Fibroblast of skin of right quadriceps (primary cell): ENCODE measurements at regions not wholly inside any gene's neighbourhood (a gene's known extent, or its start where the extent isn't known, plus 50 kb on each side); places are given as distances from the start of the nearest gene placed in this dataset.
A peak's percentile ranks its signal among the peaks of the same experiment; 100 is the strongest.
"Not testable (repeated sequence)": the region's sequence is repeated elsewhere in the genome, so short reads cannot be mapped to it uniquely, and the experiment has no call there.

Source experiments
- DNase-seq: peaks from one replicate; pipeline ENCODE4 v3.0.0-alpha.2; 2013

DNA sequence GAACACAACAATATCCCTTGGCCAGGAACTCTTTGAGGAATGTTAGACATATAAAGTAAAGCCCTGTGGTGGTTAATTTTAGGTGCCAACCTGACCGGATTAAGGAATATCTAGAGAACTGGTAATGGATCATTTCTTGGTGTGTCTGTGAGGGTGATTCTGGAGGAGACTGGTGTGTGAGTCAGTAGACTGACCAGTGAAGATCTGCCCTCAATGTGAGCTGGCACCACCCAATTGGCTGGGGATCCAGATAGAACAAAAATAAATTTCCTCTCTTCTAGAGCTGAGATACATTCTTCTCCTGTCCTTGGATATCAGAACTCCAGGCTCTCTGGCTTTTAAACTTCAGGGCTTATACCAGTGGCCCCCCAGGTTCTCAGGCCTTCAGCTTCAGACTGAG, 56.2 kb upstream of the TNPO1 start:
- DNase-seq, result no peak

DNA sequence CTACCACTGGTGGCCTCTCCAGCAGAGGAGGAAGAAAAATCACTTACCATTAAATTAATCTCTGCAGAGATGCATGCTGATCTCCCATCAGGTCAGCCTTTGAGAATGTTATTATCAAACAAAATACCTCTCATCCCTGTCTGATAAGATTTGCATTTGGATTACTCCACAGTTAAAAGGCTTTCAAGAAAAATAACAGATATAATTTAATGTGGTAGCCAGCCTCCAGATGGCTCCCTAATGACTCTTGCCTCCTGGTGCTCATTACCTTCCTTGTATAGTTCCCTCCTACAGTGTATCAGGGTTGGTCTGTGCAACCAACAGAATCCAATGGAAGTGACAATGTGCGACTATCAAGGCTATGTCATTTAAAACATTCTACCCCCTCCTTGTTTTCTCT, 63.6 kb upstream of the TNPO1 start:
- no peak for DNase-seq

DNA sequence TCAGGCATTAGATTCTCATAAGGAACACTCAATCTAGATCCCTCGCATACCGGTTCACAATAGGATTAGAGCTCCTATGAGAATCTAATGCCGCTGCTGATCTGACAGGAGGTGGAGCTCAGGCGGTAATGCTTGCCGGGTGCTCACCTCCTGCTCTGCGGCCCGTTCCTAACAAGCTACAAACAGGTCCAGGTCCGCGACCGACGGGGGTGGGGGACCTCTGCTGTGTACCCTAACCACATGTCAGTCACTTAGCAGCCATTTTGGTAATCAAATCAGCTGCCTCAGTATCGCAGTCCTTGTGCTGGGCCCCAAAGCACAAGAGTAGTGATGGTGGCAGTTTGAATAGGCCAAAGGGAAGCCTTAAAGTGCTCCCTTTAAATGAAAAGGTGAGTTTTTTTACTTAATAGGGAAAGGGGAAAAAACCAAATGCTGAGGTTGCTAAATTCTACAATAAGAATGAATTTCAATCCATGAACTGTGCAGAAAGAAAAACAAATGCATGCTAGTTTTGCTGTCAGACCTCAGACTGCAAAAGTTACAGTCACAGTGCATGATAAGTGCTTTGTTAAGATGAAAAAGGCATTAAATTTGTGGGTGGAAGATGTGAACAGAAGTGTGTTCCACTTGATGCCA, 67.0 kb upstream of the TNPO1 start:
- DNase-seq, result no peak

DNA sequence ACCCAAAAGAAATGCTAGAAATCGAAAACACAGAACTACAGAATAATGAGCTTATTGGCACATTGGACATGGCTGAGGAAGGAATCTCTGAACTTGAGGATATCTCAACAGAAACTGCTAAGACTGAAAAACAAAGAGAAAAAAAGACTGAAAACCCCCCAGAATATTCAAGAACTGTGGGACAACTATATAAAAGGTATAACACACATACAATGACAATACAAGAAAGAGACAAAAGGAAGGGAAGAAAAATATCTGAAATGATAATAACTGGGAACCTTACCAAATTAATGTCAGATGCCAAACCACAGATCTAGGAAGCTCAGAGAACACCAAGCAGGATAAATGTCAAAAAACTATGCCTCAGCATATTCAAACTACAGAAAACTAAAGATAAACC, 68.6 kb upstream of the TNPO1 start:
- no peak for DNase-seq

DNA sequence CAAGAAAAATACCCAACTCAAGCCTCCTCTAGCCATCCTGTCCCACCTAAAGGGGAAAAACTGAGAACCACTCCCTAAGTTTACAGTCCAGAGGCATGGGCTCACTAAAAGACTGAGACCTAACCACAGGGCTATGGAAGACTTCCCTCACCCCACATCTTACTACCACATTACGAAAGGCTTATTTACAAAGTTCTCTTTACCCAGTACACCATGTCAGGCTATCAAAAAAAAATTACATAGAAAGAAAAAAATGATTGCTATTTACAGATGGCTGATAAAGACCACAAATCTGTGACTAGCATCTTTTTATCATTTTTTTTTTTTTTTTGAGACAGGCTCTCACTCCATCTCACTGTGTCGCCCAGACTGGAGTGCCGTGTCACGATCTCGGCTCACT, 69.7 kb upstream of the TNPO1 start:
- DNase-seq, result peak; percentile 37

DNA sequence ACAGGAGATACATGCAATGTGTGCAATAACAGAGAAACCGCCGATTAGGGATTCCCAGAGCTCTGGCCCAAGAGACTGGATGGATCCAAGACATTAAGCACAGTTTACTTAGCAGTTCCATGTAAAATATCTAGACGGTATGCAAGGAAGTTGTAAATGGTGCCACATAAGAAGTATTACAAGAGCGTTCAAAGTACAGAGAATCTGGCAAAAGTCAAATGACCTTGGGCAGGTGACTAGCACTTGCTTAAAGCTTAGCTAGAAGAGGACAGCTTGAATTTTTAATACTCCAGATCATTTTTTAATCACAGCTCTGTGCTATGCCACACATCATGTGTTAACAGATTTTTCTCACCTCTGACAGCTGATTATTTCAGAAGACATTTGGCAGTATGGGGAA, 72.3 kb upstream of the TNPO1 start:
- DNase-seq, result no peak

DNA sequence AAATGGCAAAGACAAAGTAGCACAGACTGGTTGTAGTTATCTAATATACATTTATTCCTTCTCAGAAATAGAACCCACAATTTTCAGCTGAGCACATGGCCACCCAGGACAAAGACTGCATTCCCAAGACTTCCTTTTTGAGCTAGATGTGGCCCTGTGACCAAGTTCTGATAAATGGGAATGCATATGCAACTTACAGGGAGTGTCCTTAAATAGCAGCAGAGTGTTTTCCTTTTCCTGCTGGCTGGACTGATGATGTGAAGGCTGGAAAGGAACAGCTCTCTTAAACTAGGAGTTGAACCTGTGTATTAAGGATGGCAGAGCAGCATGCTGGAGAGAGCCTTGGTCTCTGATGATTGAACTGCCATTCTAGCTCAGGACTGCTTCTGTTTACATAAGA, 74.7 kb upstream of the TNPO1 start:
- no peak for DNase-seq

DNA sequence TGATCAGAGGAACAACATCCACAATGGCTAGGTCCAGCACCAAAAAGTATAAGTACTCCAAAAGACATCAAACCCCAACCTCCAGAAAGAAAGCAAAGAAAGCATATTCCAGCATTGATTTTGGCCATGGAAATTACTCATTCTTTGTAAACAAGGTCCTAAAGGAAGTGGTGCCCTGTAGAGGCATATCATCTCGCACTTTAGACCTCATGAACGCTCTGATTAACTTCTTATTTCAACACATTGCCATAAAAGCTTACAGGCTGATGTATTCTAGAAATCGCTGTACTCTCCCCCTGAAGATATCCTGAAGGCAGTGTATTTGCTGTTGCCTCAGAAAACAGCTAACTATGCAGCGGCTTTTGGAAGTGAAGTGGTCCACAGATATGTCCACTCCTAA, 82.7 kb upstream of the TNPO1 start:
- DNase-seq, result no peak

DNA sequence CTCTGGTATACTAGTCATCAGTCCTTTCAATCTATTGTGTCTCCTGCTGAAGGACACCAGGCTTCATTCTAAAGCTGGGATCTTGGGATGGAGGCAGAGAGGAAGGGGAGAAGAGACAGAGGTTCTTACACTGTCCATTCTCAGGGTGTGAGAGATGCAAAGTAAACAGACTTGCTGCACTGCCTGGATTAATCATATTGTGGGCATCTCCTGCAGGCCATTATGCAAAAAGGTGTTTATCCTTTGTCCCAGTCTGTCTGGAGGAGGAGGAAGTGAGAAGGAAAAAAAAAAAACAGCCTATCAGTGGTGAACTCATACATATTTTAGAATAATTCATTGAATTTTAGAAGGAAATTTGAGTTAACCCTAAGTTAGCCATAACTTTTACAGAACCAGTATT, 92.9 kb upstream of the TNPO1 start:
- no peak for DNase-seq

DNA sequence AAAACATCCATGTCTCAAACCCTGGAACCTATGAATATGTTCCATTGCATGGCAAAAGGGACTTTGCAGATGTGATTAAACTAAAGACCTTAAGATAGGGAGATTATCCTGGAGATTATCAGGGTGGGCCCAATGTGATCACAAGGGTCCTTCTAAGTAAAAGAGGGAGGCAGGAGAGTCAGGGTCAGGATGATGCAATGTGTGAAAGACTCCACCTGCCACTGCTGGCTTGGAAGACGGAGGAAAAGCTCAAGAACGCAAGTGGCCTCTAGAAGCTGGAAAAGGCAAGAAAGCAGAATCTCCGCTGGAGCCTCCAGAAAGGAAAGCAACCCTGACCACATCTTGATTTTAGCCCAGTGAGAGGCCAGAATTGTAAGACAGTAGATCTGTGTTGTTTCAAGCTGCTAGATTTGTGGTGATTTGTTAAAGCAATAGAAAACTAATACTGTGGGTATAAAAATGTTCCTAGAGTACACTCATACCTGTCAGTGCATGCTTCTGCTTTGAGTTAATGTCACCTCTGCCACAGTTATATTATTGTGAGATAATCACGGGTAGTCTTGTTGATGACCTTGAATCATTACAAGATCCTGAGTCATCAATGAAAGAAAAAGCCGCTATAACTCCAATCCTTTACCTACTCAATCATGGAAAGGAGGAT, 93.5 kb upstream of the TNPO1 start:
- no peak for DNase-seq

DNA sequence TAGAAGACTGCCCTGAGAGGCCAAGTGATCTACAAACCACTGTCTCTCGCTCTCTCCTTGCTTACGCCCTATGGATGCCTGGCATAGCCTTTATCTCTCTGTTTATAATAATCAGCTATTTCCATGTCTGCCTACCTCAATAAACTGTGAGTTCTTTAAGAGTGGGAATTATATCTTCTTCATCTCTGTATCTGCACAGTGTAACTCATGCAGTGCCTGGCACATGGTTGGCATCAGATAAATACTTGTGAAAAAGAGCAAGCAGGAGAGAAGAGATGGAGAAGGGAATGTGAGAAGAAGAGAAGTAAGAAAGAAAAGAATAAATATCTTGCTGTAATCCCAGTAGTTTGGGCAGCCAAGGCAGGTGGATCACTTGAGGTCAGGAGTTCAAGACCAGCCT, 94.6 kb upstream of the TNPO1 start:
- DNase-seq, result no peak

DNA sequence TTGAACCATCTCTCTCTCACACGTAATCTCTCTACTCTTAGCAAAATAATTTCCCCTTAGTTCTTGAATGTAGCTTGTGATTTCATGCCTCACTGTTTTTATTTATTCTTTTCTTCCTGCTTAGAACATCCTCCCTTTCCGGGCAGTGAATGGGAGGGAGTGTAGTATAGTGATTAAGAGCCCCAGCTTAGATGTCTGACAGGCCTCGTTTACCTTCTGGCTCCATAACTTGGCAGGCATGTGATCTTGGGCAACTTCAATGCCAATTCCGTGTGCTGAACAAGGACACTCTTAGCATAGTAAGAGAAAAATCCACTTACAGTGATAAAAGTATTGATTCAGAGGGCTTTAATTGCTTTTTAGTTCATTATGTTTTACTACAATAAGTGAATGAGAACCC, 96.3 kb upstream of the TNPO1 start:
- DNase-seq, result no peak

DNA sequence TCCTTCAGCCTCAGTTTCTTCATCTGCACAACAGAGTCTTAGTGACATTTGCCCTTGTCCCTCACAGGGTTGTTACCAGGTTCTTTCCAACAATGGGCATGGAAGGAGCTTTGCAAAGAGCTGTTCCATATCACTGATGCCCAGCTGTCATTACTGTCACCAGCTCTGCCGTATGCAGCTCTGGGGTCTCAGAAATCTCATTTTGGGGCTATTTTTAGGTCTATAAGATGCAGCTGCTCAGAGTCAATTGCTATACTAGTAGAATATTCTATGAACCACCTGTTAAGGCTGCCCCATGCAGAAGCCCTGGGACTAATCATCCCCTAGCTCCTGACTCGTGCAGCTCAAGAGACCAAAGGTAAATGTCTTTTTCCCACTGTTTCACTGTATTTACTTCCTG, 105.1 kb upstream of the TNPO1 start:
- DNase-seq, result no peak

DNA sequence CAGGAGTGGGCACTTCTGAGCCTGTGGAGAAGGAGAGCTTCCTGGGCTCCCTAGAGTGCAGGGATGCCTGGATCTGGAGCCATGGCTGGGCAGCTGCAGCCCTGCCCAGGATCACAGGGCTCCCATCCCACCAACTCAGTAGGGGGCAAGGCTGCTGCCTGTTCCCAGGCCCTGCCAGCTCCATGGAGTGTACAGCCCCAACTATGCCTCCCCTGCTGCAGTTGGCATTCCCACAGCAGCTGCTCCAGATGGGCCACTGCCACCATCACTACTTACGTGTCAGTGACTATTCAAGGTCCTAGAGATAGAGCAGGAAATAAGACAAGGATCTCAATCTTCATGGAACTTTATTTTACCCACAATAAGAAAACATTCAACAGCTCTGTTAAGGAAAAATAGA, 107.1 kb upstream of the TNPO1 start:
- no peak for DNase-seq

DNA sequence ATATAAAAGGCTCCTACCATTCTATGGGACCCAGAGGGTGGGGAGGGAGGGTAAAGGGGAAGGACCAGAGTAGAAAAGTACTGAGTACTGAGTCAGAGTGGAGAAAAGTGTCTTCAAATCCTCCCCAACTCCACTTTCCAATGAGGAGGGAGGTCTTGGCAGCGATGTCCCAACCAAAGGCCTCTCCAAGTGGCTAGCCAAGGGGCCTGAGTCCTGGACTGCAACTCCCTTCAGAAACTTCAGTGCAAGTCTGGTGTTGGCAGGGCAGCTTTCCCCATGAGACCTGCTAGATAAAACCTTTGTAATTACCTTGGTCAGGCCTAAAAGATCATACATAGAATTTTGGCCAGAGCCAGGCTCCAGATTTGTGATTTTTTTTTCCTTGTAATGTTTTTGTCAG, 111.3 kb upstream of the TNPO1 start:
- DNase-seq, result no peak

DNA sequence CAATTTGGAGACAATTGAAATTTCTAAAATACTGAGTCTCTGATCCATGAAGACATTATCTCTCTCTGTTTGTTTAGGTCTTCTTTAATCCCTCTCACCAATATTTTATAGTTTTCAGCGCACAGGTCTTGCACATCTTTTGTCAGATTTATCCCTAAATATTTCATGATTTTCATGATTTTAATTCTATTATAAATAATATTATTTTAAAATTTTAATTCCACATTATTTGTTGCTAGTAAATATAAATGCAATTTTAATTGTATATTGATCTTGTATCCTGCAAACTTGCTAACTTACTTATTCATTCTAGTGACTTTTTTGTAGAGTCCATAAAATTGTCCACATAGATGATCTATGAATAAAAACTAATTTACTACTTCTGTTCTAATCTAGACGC, 112.6 kb upstream of the TNPO1 start:
- no peak for DNase-seq

DNA sequence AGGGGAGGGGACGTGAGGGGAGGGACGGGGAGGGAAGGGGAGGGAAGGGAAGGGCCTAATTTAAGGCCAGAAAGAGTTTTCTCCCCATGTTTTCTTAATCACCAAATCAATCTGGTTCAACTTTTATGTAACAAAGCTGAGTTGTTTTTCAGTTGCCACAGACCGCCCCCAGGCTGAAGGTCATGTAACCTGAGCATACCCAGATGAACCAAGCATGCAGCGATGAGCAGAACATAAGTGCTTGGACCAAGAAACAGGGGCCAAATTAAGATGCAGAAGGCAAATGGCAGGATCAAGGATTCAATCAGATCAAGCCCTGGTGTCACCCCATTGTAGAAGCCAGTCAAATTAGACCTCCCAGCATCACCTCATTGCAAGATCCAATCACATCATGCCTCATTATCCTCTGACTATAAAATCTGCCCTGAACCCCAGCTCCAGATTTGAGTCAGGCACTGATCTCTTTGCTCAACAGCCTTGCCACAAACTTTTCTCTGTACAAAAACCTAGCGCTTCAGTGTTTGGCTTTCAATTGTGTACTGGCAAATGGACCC, 113.5 kb upstream of the TNPO1 start:
- no peak for DNase-seq

DNA sequence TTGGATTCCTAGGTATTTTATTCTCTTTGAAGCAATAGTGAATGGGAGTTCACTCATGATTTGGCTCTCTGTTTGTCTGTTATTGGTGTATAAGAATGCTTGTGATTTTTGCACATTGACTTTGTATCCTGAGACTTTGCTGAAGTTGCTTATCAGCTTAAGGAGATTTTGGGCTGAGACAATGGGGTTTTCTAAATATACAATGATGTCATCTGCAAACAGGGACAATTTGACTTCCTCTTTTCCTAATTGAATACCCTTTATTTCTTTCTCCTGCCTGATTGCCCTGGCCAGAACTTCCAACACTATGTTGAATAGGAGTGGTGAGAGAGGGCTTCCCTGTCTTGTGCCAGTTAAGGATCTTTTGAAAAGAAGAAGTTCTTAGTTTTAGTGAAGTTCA, 114.4 kb upstream of the TNPO1 start:
- not testable (repeated sequence) for DNase-seq

DNA sequence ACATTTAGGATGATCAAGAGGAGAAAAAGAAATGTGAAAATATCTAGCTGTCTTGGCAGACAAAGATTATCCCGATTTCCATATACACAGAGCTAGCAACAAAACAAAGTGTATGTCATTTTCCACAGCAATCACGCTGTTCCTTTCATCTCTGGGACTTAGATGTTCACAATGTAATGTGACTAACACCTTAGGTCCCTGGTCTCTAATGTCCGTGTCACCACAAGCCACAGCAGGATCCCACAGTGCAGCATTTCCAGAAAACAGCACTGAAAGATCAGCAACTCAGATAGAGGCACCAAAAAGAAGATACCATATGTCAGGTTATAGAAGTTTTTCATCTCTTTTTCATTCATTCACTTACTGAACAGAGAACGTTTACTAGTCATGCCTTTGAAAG, 118.0 kb upstream of the TNPO1 start:
- DNase-seq, result no peak

DNA sequence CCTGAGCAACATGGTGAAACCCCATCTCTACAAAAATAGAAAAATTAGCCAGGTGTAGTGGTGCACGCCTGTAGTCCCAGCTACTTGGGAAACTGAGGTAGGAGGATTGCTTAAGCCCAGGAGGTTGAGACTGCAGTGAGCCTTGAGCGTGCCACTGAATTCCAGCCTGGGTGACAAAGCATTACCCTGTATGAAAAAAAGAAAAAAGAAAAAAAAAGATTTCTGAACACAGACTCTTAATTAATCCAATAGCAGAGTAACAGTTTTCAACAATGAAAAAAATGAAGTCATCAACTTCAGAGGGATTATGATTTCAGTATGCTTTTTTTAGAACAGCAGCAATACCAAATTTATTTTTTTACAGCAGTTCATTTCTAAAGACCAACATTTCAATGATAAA, 118.8 kb upstream of the TNPO1 start:
- DNase-seq, result no peak

DNA sequence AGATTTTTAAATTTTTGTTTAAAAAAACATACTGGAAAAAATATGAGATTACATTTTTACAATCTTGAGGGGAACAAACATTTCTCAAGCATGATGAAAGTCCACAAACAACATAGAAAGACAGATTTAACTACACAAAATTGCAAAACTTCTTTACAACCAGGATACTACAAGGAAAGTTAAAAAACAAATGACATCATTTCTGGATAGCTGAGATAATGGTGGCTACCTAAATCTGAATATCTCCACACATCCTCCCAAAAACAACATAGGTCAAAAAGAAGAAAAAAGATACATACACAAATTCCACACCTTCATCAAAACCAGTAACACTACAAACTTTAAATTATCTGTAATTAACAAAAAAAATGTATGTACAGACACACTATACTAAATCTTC, 120.8 kb upstream of the TNPO1 start:
- no peak for DNase-seq

DNA sequence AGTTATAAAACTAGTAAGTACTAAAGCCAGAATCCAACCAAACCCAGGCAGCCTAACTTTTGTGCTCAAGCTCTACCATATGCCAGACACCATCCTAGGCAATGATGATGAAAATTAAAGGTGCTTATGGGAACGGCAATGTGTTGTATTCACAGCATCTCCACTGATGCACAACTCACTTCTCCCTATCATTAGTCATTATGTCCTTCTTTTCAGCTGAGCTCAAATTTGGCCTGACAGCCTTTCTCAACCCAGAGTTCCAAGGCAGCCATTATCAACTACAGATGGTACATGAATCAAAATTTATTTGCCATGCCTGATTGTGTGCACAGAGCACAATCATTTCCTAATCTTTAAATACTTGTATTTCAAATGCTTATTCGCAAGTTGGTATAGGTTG, 121.6 kb upstream of the TNPO1 start:
- DNase-seq, result no peak

DNA sequence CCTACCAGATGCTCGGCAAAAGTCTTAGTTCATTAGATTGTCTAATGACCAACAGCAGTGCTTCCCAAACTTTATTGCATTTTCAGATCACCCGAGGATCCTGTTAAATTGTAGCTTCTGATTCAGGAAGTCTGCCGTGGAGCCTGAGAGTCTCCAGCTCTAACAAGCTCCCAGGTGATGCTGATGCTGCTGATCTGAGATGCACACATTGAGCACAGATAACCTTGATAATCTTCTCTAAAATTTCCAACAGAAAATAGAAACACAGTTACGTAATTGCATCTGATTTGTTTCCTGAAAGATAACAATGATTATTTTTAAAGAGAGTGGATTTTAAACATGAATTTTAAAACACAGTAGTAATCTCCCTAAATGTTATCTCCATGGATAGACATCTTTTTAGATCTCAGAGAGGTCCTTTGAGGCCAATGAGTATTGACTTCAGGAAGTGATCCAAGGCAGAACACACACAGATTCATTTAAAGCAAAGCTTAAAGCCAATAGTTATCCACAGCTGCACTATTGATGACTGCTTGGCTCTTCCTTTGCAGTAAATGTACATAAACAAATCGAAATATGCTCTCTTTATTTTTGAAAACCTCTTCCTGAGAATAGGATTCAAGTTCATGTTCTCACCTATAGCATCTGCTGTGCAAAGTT, 122.8 kb upstream of the TNPO1 start:
- no peak for DNase-seq

DNA sequence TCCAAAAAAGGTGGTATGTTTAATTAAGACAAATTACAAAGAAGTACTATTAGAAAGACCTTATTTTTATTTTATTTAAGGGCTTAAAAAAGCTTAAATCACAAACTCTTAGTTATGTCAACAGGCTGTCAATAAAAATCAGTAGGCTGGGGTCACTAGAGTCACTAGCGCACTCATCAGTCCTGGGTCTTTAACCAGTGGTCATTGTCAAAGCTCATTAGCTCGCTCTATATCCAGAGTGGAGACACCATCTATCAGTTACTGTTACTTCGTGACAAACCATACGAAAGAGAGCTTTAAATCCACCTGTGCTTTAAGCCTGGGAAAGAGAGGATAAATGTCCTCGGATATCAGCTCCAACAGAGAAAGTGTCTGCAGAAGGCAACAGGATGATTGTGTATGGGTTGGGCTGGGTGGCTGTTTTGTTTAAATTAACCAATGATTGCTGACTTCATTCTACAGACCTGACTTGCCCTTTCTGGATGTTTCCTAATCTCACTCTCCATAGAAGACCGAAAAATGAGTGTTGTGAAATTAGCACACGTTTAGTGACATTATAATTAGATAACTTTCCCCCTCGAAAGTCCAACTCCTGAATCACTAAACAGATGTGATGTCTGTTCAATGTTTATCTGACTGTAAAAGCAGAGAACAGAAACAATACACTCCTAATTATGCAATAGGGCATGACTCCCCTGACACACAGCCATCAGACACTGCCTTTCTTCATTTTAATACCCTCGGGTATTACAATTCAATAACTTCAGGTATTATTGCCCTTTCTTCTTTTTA, 123.6 kb upstream of the TNPO1 start:
- DNase-seq, result peak; percentile 11
